ENCODE measurements at regions not wholly inside any gene's neighbourhood (a gene's known extent, or its start where the extent isn't known, plus 50 kb on each side); places are given as distances from the start of the nearest gene placed in this dataset.
A peak's percentile ranks its signal among the peaks of the same experiment; 100 is the strongest.

- H3K4me3 ChIP-seq (replicated peaks in 1 of 2; ENCODE audit: low read depth in 2 of 2, low read length in 2 of 2) = no peak overlapping the region
- DNase-seq (ENCODE audit: low read depth in 2 of 2) = no peak
- TF ChIP-seq CTCF (IDR thresholded peaks at IDR 0.05; ENCODE audit: low read depth, low read length) = no peak
Observed at GRCh38 chr9:87234854-87235253, 262.8 kb upstream of the DAPK1 start.

- H3K4me3 ChIP-seq (replicated peaks in 1 of 2; ENCODE audit: low read depth in 2 of 2, low read length in 2 of 2) = no peak overlapping the region
- DNase-seq (ENCODE audit: low read depth in 2 of 2) = no peak
- no peak for TF ChIP-seq CTCF (IDR thresholded peaks at IDR 0.05; ENCODE audit: low read depth, low read length)
Observed at GRCh38 chr9:87236546-87236945, 261.1 kb upstream of the DAPK1 start.

- no peak overlapping the region for H3K4me3 ChIP-seq (replicated peaks in 1 of 2; ENCODE audit: low read depth in 2 of 2, low read length in 2 of 2)
- DNase-seq (ENCODE audit: low read depth in 2 of 2) = no peak
- no peak for TF ChIP-seq CTCF (IDR thresholded peaks at IDR 0.05; ENCODE audit: low read depth, low read length)
Observed at GRCh38 chr9:87237336-87237735, 260.3 kb upstream of the DAPK1 start.

GRCh38 chr9:87238545-87238944 is 259.1 kb upstream of the DAPK1 start:
- TF ChIP-seq CTCF (IDR thresholded peaks at IDR 0.05; ENCODE audit: low read depth, low read length) = no peak
- peak in 1 of 2 donors; percentile 51 for DNase-seq (ENCODE audit: low read depth in 2 of 2)
- H3K4me3 ChIP-seq (replicated peaks in 1 of 2; ENCODE audit: low read depth in 2 of 2, low read length in 2 of 2) = no peak overlapping the region

- TF ChIP-seq CTCF (IDR thresholded peaks at IDR 0.05; ENCODE audit: low read depth, low read length) = no peak
- no peak overlapping the region for H3K4me3 ChIP-seq (replicated peaks in 1 of 2; ENCODE audit: low read depth in 2 of 2, low read length in 2 of 2)
- DNase-seq (ENCODE audit: low read depth in 2 of 2) = no peak
Observed at GRCh38 chr9:87239312-87239711, 258.4 kb upstream of the DAPK1 start.

- no peak for TF ChIP-seq CTCF (IDR thresholded peaks at IDR 0.05; ENCODE audit: low read depth, low read length)
- peak in 1 of 2 donors; percentile 21 for DNase-seq (ENCODE audit: low read depth in 2 of 2)
- no peak overlapping the region for H3K4me3 ChIP-seq (replicated peaks in 1 of 2; ENCODE audit: low read depth in 2 of 2, low read length in 2 of 2)
Observed at GRCh38 chr9:87243602-87244001, 254.1 kb upstream of the DAPK1 start.

GRCh38 chr9:87245271-87245670 is 252.4 kb upstream of the DAPK1 start:
- DNase-seq (ENCODE audit: low read depth in 2 of 2) = no peak
- H3K4me3 ChIP-seq (replicated peaks in 1 of 2; ENCODE audit: low read depth in 2 of 2, low read length in 2 of 2) = no peak overlapping the region
- no peak for TF ChIP-seq CTCF (IDR thresholded peaks at IDR 0.05; ENCODE audit: low read depth, low read length)
